ENCODE measurements at regions not wholly inside any gene's neighbourhood (a gene's known extent, or its start where the extent isn't known, plus 50 kb on each side); places are given as distances from the start of the nearest gene placed in this dataset.

DNA sequence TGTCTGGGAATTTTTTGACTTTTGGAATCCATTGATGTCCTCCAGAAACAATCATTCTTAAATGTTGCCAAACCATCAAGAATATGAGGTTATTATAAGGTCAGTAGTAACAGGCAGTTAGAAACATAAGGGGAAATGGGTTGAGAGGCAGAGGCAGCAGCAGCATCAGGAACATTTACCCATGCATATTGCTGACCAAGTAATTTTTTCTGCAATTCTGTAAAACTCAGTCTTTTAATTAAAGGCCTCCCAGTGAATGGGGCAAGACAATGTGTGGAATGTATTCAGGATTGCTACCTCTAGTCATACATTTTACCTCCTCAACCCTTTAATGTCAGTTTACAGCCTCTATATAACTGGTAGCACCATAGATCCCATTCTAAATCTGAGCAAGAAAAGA is 66.5 kb upstream of the SKAP2 start:
- TF ChIP-seq, protein P1, sequence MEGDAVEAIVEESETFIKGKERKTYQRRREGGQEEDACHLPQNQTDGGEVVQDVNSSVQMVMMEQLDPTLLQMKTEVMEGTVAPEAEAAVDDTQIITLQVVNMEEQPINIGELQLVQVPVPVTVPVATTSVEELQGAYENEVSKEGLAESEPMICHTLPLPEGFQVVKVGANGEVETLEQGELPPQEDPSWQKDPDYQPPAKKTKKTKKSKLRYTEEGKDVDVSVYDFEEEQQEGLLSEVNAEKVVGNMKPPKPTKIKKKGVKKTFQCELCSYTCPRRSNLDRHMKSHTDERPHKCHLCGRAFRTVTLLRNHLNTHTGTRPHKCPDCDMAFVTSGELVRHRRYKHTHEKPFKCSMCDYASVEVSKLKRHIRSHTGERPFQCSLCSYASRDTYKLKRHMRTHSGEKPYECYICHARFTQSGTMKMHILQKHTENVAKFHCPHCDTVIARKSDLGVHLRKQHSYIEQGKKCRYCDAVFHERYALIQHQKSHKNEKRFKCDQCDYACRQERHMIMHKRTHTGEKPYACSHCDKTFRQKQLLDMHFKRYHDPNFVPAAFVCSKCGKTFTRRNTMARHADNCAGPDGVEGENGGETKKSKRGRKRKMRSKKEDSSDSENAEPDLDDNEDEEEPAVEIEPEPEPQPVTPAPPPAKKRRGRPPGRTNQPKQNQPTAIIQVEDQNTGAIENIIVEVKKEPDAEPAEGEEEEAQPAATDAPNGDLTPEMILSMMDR (IDR thresholded peaks at IDR 0.05; ENCODE audit: insufficient read depth, low read length): no peak
- no peak for TF ChIP-seq POLR2AphosphoS5 (IDR thresholded peaks at IDR 0.05; ENCODE audit: low read depth)
- no peak for TF ChIP-seq SPI1 (IDR thresholded peaks at IDR 0.05; ENCODE audit: borderline replicate concordance, low read depth)
- TF ChIP-seq, protein P2, sequence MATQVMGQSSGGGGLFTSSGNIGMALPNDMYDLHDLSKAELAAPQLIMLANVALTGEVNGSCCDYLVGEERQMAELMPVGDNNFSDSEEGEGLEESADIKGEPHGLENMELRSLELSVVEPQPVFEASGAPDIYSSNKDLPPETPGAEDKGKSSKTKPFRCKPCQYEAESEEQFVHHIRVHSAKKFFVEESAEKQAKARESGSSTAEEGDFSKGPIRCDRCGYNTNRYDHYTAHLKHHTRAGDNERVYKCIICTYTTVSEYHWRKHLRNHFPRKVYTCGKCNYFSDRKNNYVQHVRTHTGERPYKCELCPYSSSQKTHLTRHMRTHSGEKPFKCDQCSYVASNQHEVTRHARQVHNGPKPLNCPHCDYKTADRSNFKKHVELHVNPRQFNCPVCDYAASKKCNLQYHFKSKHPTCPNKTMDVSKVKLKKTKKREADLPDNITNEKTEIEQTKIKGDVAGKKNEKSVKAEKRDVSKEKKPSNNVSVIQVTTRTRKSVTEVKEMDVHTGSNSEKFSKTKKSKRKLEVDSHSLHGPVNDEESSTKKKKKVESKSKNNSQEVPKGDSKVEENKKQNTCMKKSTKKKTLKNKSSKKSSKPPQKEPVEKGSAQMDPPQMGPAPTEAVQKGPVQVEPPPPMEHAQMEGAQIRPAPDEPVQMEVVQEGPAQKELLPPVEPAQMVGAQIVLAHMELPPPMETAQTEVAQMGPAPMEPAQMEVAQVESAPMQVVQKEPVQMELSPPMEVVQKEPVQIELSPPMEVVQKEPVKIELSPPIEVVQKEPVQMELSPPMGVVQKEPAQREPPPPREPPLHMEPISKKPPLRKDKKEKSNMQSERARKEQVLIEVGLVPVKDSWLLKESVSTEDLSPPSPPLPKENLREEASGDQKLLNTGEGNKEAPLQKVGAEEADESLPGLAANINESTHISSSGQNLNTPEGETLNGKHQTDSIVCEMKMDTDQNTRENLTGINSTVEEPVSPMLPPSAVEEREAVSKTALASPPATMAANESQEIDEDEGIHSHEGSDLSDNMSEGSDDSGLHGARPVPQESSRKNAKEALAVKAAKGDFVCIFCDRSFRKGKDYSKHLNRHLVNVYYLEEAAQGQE (IDR thresholded peaks at IDR 0.05; ENCODE audit: insufficient replicate concordance, low read depth): no peak

All from HL-60 (cell line).